HepG2 (cell line): ENCODE measurements at regions not wholly inside any gene's neighbourhood (a gene's known extent, or its start where the extent isn't known, plus 50 kb on each side); places are given as distances from the start of the nearest gene placed in this dataset.

ENCODE experiments used
- ATAC-seq: fragments of 200-7000 bp; cut with Tn5 transposase; 3 replicates; pipeline ENCODE4 v1.9.1; 2020; ENCODE audit warnings: mild to moderate bottlenecking, moderate library complexity
- BruUV-seq: library from RNA; stranded (reverse); fragments of 400-500 nt; replicated peaks from 2 replicates; lab custom pipeline; 2021; lab: Mats Ljungman, UMichigan
- CTCF ChIA-PET: fragments of 300-600 bp; formaldehyde crosslinking; extraction: SDS; loops from one replicate; lab custom pipeline; 2021; ENCODE audit warnings: low total read pairs, inconsistent platforms, low intra/inter-chr PET ratio; lab: Yijun Ruan, JAX
- POLR2A ChIA-PET: fragments of 350-600 bp; sonication (Branson Sonifier 250); formaldehyde crosslinking; loops from one replicate; lab custom pipeline; 2020; ENCODE audit warnings: antibody characterized with exemption, inconsistent platforms; lab: Yijun Ruan, JAX
- DNase-seq: peaks from one replicate; pipeline ENCODE4 v3.0.0-alpha.2; 2015; ENCODE audit warnings: low spot score
- FAIRE-seq: peaks from 3 replicates; lab custom pipeline; 2011; peaks lifted over from hg19 to GRCh38; lab: Jason Lieb, UNC
- H2AFZ ChIP-seq: one replicate; pipeline ENCODE4 v1.6.1; 2011; ENCODE audit warnings: low read length, inconsistent platforms
- H3K27ac ChIP-seq: fragments of 300-600 bp; 3 replicates; pipeline ENCODE4 v1.8.0; 2011; ENCODE audit warnings: mixed run types, mild to moderate bottlenecking, mixed read lengths, low read length, inconsistent platforms; ENCODE audit not compliant: insufficient read depth; ENCODE audit errors: extremely low read length
- H3K27me3 ChIP-seq, 2 experiments: fragments of 200-600 bp in 1 of 2; 2 replicates in 1 of 2; 3 replicates in 1 of 2; pipeline versions ENCODE4 v1.6.0 to v1.8.0; 2011; ENCODE audit warnings: low read length in 2 of 2, mild to moderate bottlenecking in 2 of 2, moderate library complexity in 2 of 2, inconsistent platforms in 1 of 2; ENCODE audit not compliant: insufficient read depth in 2 of 2, control insufficient read depth in 1 of 2
- H3K36me3 ChIP-seq, 2 experiments: fragments of 200-600 bp in 1 of 2; replicated peaks in 1 of 2; 2 replicates in 1 of 2; 3 replicates in 1 of 2; pipeline versions ENCODE4 v1.5.1 to v1.8.0; 2011; ENCODE audit warnings: low read length in 2 of 2, inconsistent platforms in 1 of 2; ENCODE audit not compliant: insufficient read depth in 2 of 2, control insufficient read depth in 1 of 2
- H3K4me1 ChIP-seq: 2 replicates; pipeline ENCODE4 v1.5.1; 2012; ENCODE audit warnings: low read length, inconsistent platforms; ENCODE audit not compliant: insufficient read depth
- H3K4me2 ChIP-seq: 2 replicates; pipeline ENCODE4 v1.6.0; 2011; ENCODE audit warnings: low read depth, low read length, inconsistent platforms
- H3K4me3 ChIP-seq, 3 experiments: fragments of 200-600 bp in 1 of 3; sonication (generic), shearing (Covaris generic) in 1 of 3; replicated peaks in 1 of 3; 2 replicates each; pipeline ENCODE4 v1.5.1; 2011 to 2016; ENCODE audit warnings: low read length in 3 of 3, inconsistent platforms in 2 of 3, low read depth in 2 of 3, mild to moderate bottlenecking in 2 of 3, control low read depth in 1 of 3, mixed read lengths in 1 of 3; ENCODE audit not compliant: insufficient read depth in 1 of 3
- H3K79me2 ChIP-seq: one replicate; pipeline ENCODE4 v1.6.1; 2011; ENCODE audit warnings: low read length, inconsistent platforms; ENCODE audit not compliant: insufficient read depth
- H3K9ac ChIP-seq: 2 replicates; pipeline ENCODE4 v1.6.0; 2011; ENCODE audit warnings: mild to moderate bottlenecking, low read depth, low read length, inconsistent platforms; ENCODE audit not compliant: insufficient read depth
- H3K9me3 ChIP-seq: 2 replicates; pipeline ENCODE4 v1.5.1; 2012; ENCODE audit warnings: mild to moderate bottlenecking, low read length
- H4K20me1 ChIP-seq: 2 replicates; pipeline ENCODE4 v1.6.0; 2011; ENCODE audit warnings: inconsistent platforms, mild to moderate bottlenecking, low read length, moderate library complexity; ENCODE audit not compliant: insufficient read depth
- ADNP ChIP-seq: sonication (generic); formaldehyde crosslinking; IDR thresholded peaks from 2 replicates; pipeline ENCODE4 v1.4.0; 2020; ENCODE audit warnings: missing genetic modification reagents
- ARID4A ChIP-seq: sonication (generic); formaldehyde crosslinking; IDR thresholded peaks from 2 replicates; pipeline ENCODE4 v1.5.0; 2020; ENCODE audit warnings: mild to moderate bottlenecking, missing genetic modification reagents, borderline replicate concordance
- LCORL ChIP-seq, 2 experiments: fragments of 450-650 bp in 1 of 2; sonication (generic) in 1 of 2; formaldehyde crosslinking in 1 of 2; IDR thresholded peaks; 2 replicates each; pipeline versions ENCODE4 v1.5.0 to v1.6.1; 2017 to 2020; ENCODE audit warnings: antibody characterized with exemption in 1 of 2, missing genetic modification reagents in 1 of 2
- MYNN ChIP-seq: sonication (generic); formaldehyde crosslinking; IDR thresholded peaks from 2 replicates; pipeline ENCODE4 v1.4.0; 2020; ENCODE audit warnings: mild to moderate bottlenecking, low read depth, missing genetic modification reagents
- TEAD3 ChIP-seq: optimal IDR thresholded peaks from 2 replicates; pipeline ENCODE3; 2016; ENCODE audit warnings: borderline replicate concordance
- ZMYM3 ChIP-seq: sonication (generic); formaldehyde crosslinking; IDR thresholded peaks from 2 replicates; pipeline ENCODE4 v1.5.1; 2020; ENCODE audit warnings: mild to moderate bottlenecking, missing genetic modification reagents
- ZNF263 ChIP-seq: sonication (generic); formaldehyde crosslinking; IDR thresholded peaks from 2 replicates; pipeline ENCODE4 v1.4.0; 2020; ENCODE audit warnings: missing genetic modification reagents
- ZNF451 ChIP-seq: sonication (generic); formaldehyde crosslinking; IDR thresholded peaks from 2 replicates; pipeline ENCODE4 v1.5.0; 2020; ENCODE audit warnings: mild to moderate bottlenecking, missing genetic modification reagents
- ZNF563 ChIP-seq: sonication (generic); formaldehyde crosslinking; IDR thresholded peaks from 2 replicates; pipeline ENCODE4 v1.8.0; 2022; ENCODE audit warnings: mild to moderate bottlenecking, moderate library complexity, missing genetic modification reagents
- ZNF629 ChIP-seq: sonication (generic); formaldehyde crosslinking; conservative IDR thresholded peaks from 2 replicates; pipeline ENCODE4 v1.5.0; 2020; ENCODE audit warnings: missing genetic modification reagents
- WGBS: methylation state at CpG from one replicate; pipeline ENCODE4 v1.1.6; 2017; ENCODE audit warnings: low lambda C conversion rate; 5-methylcytosine and 5-hydroxymethylcytosine counted together
- in situ Hi-C: cut with HindIII; loops from 2 replicates; pipeline ENCODE4 v1.10.0; 2017; ENCODE audit warnings: low pct_unique_long_range_greater_than_20kb; ENCODE audit not compliant: extremely low pct_ligation_motif_present
- intact Hi-C: fragments of 100-400 bp; cut with micrococcal nuclease; formaldehyde crosslinking; loops from one replicate; pipeline ENCODE4 v1.10.0; 2022; ENCODE audit not compliant: unreplicated experiment
- TF ChIP-seq, protein P1 (sequence below): sonication (generic); formaldehyde crosslinking; IDR thresholded peaks from 2 replicates; pipeline ENCODE4 v1.8.0; 2022; ENCODE audit warnings: low read depth, missing genetic modification reagents

GRCh38 chr4:3826247-3827172 is 60.3 kb downstream of the ADRA2C start:
- FAIRE-seq (no peak), ATAC-seq (no peak), DNase-seq (peak; percentile 34)
- POLR2A ChIA-PET, result interaction anchor here (2.0 to 6.4 kb wide), 5 partner anchors 7 to 58 kb away, joined by 10 to 88 read pairs (median 67); no protein-coding TSS in a partner anchor
- in situ Hi-C loops (no loop called here), intact Hi-C loops (loop anchor here (10.0 kb wide), 1 partner anchor 48 kb away; no protein-coding TSS in a partner anchor)
- Histone ChIP-seq H2AFZ (no peak overlapping the region), H3K9ac (no peak overlapping the region), H3K36me3 (no peaks in the 10 kb centered on the region), H3K27me3 (no peaks in the 10 kb centered on the region), H4K20me1 (no peaks in the 10 kb centered on the region), H3K4me3 (0 out of 6 replicates have a peak overlapping the region, but pooled peaks of 1 of the 3 experiments have one; percentile 15), H3K4me1 (peaks cover 100% of the 10 kb centered on the region), H3K9me3 (no peaks in the 10 kb centered on the region), H3K27ac (peak overlapping the region; percentile 91), H3K4me2 (peak overlapping the region; percentile 79), H3K79me2 (no peaks in the 10 kb centered on the region)
- 0 out of 2 replicates have a peak, but pooled peaks have one; percentile 18 for TF ChIP-seq ADNP (CRISPR knock-in tag)
- peak; percentile 82 for TF ChIP-seq ZNF263
- no peak for TF ChIP-seq TEAD3 (CRISPR knock-in tag)
- TF ChIP-seq MYNN, result no peak
- peak; percentile 69 for TF ChIP-seq ZMYM3 (CRISPR knock-in tag)
- peak; percentile 94 for TF ChIP-seq ZNF629 (CRISPR knock-in tag)
- TF ChIP-seq, protein P1, sequence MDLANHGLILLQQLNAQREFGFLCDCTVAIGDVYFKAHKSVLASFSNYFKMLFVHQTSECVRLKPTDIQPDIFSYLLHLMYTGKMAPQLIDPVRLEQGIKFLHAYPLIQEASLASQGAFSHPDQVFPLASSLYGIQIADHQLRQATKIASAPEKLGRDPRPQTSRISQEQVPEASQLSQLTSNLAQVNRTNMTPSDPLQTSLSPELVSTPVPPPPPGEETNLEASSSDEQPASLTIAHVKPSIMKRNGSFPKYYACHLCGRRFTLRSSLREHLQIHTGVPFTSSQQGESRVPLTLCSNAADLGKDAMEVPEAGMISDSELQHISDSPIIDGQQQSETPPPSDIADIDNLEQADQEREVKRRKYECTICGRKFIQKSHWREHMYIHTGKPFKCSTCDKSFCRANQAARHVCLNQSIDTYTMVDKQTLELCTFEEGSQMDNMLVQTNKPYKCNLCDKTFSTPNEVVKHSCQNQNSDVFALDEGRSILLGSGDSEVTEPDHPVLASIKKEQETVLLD (CRISPR knock-in tag), result no peak
- no peak for TF ChIP-seq ZNF451 (CRISPR knock-in tag)
- TF ChIP-seq ARID4A, result no peak
- no peak for TF ChIP-seq LCORL (IDR thresholded peaks at IDR 0.05)
- no peak for TF ChIP-seq LCORL (CRISPR knock-in tag; IDR thresholded peaks at IDR 0.05)
- no peak for TF ChIP-seq ZNF563 (CRISPR knock-in tag)
- WGBS, result 63% methylated on average over 20 of the region's 33 CpGs
- CTCF ChIA-PET, result no interaction called here
- no TSS peak for BruUV-seq
